ENCODE measurements at regions not wholly inside any gene's neighbourhood (a gene's known extent, or its start where the extent isn't known, plus 50 kb on each side); places are given as distances from the start of the nearest gene placed in this dataset.
"Not testable (repeated sequence)": the region's sequence is repeated elsewhere in the genome, so short reads cannot be mapped to it uniquely, and the experiment has no call there.

- DNase-seq: no peak
These were observed 92.1 kb downstream of the ZNF467 start for GRCh38 chr7:149681274-149681673.

GRCh38 chr7:149680331-149681025 lies 92.9 kb downstream of the ZNF467 start:
- no peak for DNase-seq

DNA sequence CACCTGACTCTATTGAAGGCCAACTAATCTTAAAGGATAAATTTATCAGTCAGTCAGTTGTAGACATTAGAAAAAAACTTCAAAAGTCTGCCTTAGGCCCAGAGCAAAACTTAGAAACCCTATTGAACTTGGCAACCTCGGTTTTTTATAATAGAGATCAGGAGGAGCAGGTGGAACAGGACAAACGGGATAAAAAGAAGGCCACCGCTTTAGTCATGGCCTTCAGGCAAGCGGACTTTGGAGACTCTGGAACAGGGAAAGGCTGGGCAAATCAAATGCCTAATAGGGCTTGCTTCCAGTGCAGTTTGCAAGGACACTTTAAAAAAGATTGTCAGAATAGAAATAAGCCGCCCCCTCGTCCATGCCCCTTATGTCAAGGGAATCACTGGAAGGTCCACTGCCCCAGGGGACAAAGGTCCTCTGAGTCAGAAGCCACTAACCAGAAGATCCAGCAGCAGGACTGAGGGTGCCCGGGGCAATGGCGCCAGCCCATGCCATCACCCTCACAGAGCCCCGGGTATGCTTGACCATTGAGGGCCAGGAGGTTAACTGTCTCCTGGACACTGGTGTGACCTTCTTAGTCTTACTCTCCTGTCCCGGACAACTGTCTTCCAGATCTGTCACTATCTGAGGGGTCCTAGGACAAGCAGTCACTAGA lies 98.5 kb downstream of the ZNF467 start:
- DNase-seq: not testable (repeated sequence)

- DNase-seq: no peak
These were observed 100.4 kb downstream of the ZNF467 start for GRCh38 chr7:149673006-149673405.

GRCh38 chr7:149670288-149670687 lies 103.1 kb downstream of the ZNF467 start:
- DNase-seq: no peak

- no peak for DNase-seq
These were observed 104.1 kb downstream of the ZNF467 start for GRCh38 chr7:149669121-149669818.

- no peak for DNase-seq
These were observed 106.9 kb downstream of the ZNF467 start for GRCh38 chr7:149666360-149666945.

DNA sequence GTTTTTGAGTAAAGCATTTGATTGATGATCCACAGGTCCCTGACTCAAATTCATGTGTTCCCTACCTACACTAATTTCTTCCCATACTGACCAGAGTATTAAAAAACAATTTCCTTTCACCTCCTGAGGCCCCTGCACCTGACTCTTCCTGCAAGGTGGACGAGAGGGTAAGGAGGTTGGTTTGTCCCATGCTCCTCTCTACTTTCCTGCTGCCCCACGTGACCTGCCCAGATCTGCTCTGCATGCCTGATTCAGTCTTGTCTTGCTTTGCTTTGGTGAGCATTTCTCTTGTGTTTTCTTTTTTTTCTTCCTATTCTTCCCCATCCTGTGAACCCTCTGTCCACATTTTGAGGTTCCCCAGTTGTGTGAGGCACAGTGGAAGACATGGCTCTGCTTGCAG lies 107.8 kb downstream of the ZNF467 start:
- not testable (repeated sequence) for DNase-seq

GRCh38 chr7:149664666-149665065 lies 108.7 kb downstream of the ZNF467 start:
- DNase-seq: no peak

DNA sequence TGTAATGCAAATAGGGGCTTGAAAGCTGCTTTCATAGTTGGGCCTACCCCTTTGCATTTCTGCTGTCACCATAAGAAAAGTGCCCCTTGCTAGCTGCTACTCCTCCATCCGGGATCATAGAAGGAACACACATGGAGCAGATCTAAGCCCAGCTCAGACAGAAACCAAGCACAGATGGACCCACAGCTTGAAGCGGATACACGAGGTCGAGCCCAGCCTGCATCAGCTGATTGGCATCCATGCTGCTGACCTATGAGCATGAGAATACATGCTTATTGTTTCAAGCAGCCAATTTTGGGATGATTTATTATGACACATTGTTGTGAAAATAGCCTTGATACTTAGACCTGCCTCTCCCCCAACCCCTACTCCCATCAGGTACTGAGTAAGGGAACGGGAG lies 109.2 kb downstream of the ZNF467 start:
- no peak for DNase-seq

DNA sequence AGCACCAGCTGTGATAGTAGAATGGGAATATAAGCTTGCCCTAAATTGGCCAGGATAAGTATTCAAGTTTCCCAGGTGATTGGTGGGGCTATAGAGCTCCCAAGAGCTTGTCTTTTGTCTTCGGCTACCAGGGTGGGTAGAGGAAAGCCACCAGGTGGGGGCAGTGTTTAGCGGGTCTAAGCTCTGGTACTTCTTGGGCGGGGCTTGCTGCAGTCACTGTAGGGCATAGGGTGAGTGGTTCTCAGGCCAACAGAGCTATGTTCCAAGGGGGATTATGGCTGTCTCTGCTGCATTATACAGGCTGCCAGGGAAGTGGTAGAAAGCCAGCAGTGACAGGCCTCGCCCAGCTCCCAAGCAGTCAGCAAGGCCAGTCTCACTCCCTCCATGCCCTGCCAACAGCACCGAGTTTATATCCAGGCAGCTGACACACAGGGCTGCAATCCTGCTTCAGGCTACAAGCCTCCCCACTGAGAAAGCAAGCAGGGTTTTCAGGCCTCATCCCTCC lies 110.7 kb downstream of the ZNF467 start:
- DNase-seq: peak; percentile 55

DNA sequence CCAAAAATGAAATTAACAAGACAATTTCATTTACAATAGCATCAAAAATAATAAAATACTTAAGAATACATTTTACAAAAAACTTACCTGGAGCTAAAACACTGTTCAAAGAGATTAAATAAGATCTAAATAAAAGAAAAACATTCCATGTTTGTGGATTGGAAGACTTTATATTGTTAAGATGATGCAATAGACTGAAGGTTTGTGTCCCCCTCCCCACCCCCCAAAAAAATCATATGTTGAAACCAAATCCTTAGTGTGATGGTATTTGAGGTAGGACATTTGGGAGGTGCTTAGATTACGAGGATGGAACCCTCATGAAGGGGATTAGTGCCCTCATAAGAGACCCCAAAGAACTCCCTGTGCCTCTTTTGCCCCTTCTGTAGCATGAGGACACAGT lies 117.6 kb downstream of the ZNF467 start:
- no peak for DNase-seq

DNA sequence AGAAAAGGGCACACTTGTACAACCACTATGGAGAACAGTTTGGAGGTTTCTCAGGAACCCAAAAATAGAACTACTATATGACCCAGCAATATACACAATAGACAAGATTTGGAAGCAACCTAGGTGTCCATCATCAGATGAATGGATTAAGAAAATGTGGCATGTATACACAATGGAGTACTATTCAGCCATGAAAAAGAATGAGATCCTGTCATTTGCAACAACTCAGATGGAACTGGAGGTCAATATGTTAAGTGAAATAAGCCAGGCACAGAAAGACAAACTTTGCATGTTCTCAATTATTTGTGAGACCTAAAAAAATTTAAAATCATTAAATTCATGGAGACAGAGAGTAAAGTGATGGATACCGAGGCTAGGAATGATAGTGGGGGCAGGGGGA lies 118.8 kb downstream of the ZNF467 start:
- DNase-seq: no peak

- DNase-seq: not testable (repeated sequence)
These were observed 123.2 kb downstream of the ZNF467 start for GRCh38 chr7:149650190-149650589.

DNA sequence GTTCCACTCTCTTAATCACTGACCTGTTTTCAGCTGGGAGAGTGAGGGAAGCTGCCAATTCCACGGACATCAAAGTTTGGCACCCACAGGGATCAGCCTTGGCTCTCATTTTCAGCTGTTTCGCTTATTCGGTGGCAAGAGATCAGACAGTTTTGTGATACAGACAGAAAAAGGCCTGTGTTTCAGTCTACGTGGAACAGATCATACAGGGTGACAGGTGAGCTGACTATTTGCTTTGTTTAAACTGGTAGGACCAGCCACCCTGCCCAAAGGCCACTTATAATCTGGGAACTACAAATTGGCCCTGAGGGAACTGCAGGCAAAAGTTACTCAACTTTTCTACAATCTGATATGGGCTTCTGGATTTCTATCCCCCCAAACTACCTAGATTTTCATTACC lies 128.6 kb downstream of the ZNF467 start:
- no peak for DNase-seq

GRCh38 chr7:149642589-149642988 lies 130.8 kb downstream of the ZNF467 start:
- DNase-seq: no peak

DNA sequence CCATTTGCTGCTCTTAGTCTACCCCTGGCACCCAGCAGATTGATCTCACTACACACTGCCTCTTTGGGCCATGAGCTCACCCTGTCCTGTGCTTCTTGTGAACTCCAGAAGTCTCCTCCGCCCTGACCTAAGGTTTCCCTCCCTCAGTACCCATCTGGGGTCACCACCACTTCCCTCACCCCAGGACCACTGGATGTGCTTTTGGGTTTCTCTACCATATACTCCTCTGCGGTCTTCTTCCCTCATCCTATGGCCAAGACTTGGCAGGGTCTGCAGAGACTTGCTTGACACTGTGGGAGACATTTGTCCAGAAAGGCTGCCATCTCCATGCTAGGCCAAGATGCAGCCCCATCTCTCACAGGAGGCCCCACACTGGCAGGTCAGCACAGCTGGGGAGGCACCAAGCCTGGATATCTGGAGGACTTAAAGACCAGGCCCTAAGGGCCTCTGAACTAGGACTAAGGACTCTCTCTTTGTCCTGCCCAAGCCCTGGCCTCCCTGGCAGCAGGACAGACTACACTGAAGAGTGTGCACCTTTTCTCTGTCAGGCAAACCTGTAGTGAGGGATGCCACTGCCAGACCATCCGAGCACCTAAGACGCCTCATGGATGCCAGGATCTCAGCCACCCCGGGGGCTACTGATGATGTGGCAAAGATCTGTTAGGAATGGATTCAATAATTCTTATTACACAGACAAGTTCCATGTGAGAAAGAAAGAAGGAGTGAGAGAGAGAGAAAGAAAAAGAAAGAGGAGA lies 134.6 kb downstream of the ZNF467 start:
- no peak for DNase-seq

- no peak for DNase-seq
These were observed 135.3 kb downstream of the ZNF467 start for GRCh38 chr7:149637911-149638565.

- DNase-seq: no peak
These were observed 137.6 kb downstream of the ZNF467 start for GRCh38 chr7:149635561-149636329.

- no peak for DNase-seq
These were observed 136.7 kb upstream of the ZNF746 start for GRCh38 chr7:149633976-149634945.
